Panc1 (cell line): ENCODE measurements at regions not wholly inside any gene's neighbourhood (a gene's known extent, or its start where the extent isn't known, plus 50 kb on each side); places are given as distances from the start of the nearest gene placed in this dataset.
"Not testable (repeated sequence)": the region's sequence is repeated elsewhere in the genome, so short reads cannot be mapped to it uniquely, and the experiment has no call there.

Experiments
- ATAC-seq: fragments of 200-7000 bp; cut with Tn5 transposase; 2 replicates; pipeline ENCODE4 v1.9.1; 2020; ENCODE audit warnings: mild to moderate bottlenecking, moderate library complexity
- BruUV-seq: library from RNA; stranded (reverse); fragments of 400-500 nt; replicated peaks from 2 replicates; lab custom pipeline; 2021; lab: Mats Ljungman, UMichigan
- CTCF ChIA-PET: fragments of 300-600 bp; sonication (Branson Sonifier 250); formaldehyde crosslinking; loops from one replicate; lab custom pipeline; 2022; ENCODE audit warnings: antibody characterized with exemption; lab: Charles Lee
- POLR2A ChIA-PET: fragments of 300-600 bp; sonication (Branson Sonifier 250); formaldehyde crosslinking; loops from one replicate; lab custom pipeline; 2022; ENCODE audit warnings: antibody characterized with exemption; lab: Charles Lee
- DNase-seq: peaks from one replicate; pipeline ENCODE4 v3.0.0-alpha.2; 2010; ENCODE audit warnings: low read depth, low spot score
- H3K27ac ChIP-seq: 2 replicates; pipeline ENCODE4 v1.5.1; 2011; ENCODE audit warnings: mild to moderate bottlenecking, low read length, inconsistent platforms
- H3K27me3 ChIP-seq: fragments of 200-500 bp; sonication (Bioruptor generic); 2 replicates; pipeline ENCODE4 v1.6.0; 2014; ENCODE audit warnings: low read length, inconsistent platforms; ENCODE audit not compliant: control insufficient read depth, insufficient read depth
- H3K36me3 ChIP-seq: fragments of 200-500 bp; sonication (Bioruptor generic); 2 replicates; pipeline ENCODE4 v1.5.1; 2014; ENCODE audit warnings: inconsistent platforms, mild to moderate bottlenecking, low read length, moderate library complexity; ENCODE audit not compliant: control insufficient read depth, insufficient read depth
- H3K4me1 ChIP-seq: 2 replicates; pipeline ENCODE4 v1.5.1; 2011; ENCODE audit warnings: inconsistent platforms, mild to moderate bottlenecking, low read length, moderate library complexity; ENCODE audit not compliant: control insufficient read depth, insufficient read depth
- H3K4me3 ChIP-seq, 2 experiments: 2 replicates each; pipeline ENCODE4 v1.5.1; 2011 to 2012; ENCODE audit warnings: low read depth in 2 of 2, low read length in 2 of 2, mild to moderate bottlenecking in 2 of 2, inconsistent platforms in 1 of 2, moderate library complexity in 1 of 2
- H3K9me3 ChIP-seq: fragments of 200-500 bp; sonication (Bioruptor generic); 2 replicates; pipeline ENCODE4 v1.5.1; 2014; ENCODE audit warnings: low read depth, mild to moderate bottlenecking, inconsistent platforms, low read length, moderate library complexity; ENCODE audit not compliant: control insufficient read depth, insufficient read depth
- CTCF ChIP-seq: fragments of 450-650 bp; IDR thresholded peaks from 2 replicates; pipeline ENCODE4 v1.5.1; 2017; ENCODE audit warnings: mild to moderate bottlenecking
- POLR2AphosphoS5 ChIP-seq: IDR thresholded peaks from 2 replicates; pipeline ENCODE4 v1.6.1; 2012; ENCODE audit warnings: mild to moderate bottlenecking, low read depth, low read length, moderate library complexity
- REST ChIP-seq, 2 experiments: IDR thresholded peaks; 2 replicates each; pipeline ENCODE4 v1.6.1; 2011 to 2012; ENCODE audit warnings: low read depth in 2 of 2, control low read depth in 1 of 2, low read length in 1 of 2, mild to moderate bottlenecking in 1 of 2, moderate library complexity in 1 of 2; ENCODE audit not compliant: insufficient read depth in 1 of 2
- SIN3A ChIP-seq: IDR thresholded peaks from 2 replicates; pipeline ENCODE4 v1.6.1; 2012; ENCODE audit warnings: low read depth, mild to moderate bottlenecking, low read length, moderate library complexity, borderline replicate concordance; ENCODE audit not compliant: insufficient read depth
- TCF7L2 ChIP-seq: IDR thresholded peaks from 2 replicates; pipeline ENCODE4 v1.6.1; 2011; ENCODE audit warnings: mild to moderate bottlenecking, low read depth, low read length, inconsistent platforms
- in situ Hi-C: cut with HindIII; loops from 2 replicates; pipeline ENCODE4 v1.10.0; 2016; ENCODE audit warnings: low sequenced_read_pairs, low pct_unique_long_range_greater_than_20kb
- intact Hi-C: fragments of 100-400 bp; cut with micrococcal nuclease; formaldehyde crosslinking; loops from one replicate; pipeline ENCODE4 v1.10.0; 2022; ENCODE audit not compliant: unreplicated experiment

- Histone ChIP-seq H3K9me3 (no peaks in the 10 kb centered on the region), H3K27ac (no peak overlapping the region), H3K27me3 (peaks cover 5% of the 10 kb centered on the region), H3K4me1 (no peaks in the 10 kb centered on the region), H3K4me3 (no peak overlapping the region), H3K36me3 (no peaks in the 10 kb centered on the region)
- no peak for TF ChIP-seq TCF7L2
- in situ Hi-C loops (no loop called here), intact Hi-C loops (no loop called here)
- ChIA-PET CTCF (no interaction called here), POLR2A (no interaction called here)
- ATAC-seq (no peak), DNase-seq (no peak)
- no TSS peak for BruUV-seq
These were observed 134.8 kb downstream of the RTP5 start for GRCh38 chr2:242004223-242004901.

GRCh38 chr2:242004902-242005230, 135.3 kb downstream of the RTP5 start:
- TF ChIP-seq SIN3A (no peak), POLR2AphosphoS5 (no peak), CTCF (no peak), REST (IDR thresholded peaks at IDR 0.05; ENCODE audit: insufficient read depth in 1 of 2, low read depth in 2 of 2, low read length in 1 of 2) (no peak), TCF7L2 (no peak)
- POLR2A ChIA-PET, result no interaction called here
- Histone ChIP-seq H3K27me3 (peaks cover 2% of the 10 kb centered on the region), H3K4me3 (no peak overlapping the region), H3K4me1 (no peaks in the 10 kb centered on the region), H3K9me3 (no peaks in the 10 kb centered on the region), H3K36me3 (no peaks in the 10 kb centered on the region), H3K27ac (no peak overlapping the region)
- in situ Hi-C loops (no loop called here), intact Hi-C loops (no loop called here)
- DNase-seq (no peak), ATAC-seq (no peak)
- no TSS peak for BruUV-seq
- CTCF ChIA-PET, result no interaction called here

GRCh38 chr2:242006091-242006634, 136.6 kb downstream of the RTP5 start:
- H3K36me3 ChIP-seq, H3K9me3 ChIP-seq, BruUV-seq, H3K4me1 ChIP-seq, ATAC-seq, DNase-seq, H3K4me3 ChIP-seq, intact Hi-C loops, H3K27ac ChIP-seq, in situ Hi-C loops, CTCF ChIA-PET, POLR2A ChIA-PET, H3K27me3 ChIP-seq: not testable (repeated sequence)

GRCh38 chr2:242008908-242009307, 139.4 kb downstream of the RTP5 start:
- H3K27ac ChIP-seq, H3K4me1 ChIP-seq, H3K27me3 ChIP-seq, ATAC-seq, H3K4me3 ChIP-seq, CTCF ChIA-PET, H3K36me3 ChIP-seq, DNase-seq, in situ Hi-C loops, H3K9me3 ChIP-seq, POLR2A ChIA-PET, intact Hi-C loops, BruUV-seq: not testable (repeated sequence)

- intact Hi-C loops, H3K9me3 ChIP-seq, in situ Hi-C loops, BruUV-seq, H3K4me1 ChIP-seq, H3K27me3 ChIP-seq, CTCF ChIA-PET, ATAC-seq, DNase-seq, H3K36me3 ChIP-seq, POLR2A ChIA-PET, H3K27ac ChIP-seq, H3K4me3 ChIP-seq: not testable (repeated sequence)
These were observed 140.3 kb downstream of the RTP5 start for GRCh38 chr2:242009846-242010245.
